ENCODE measurements at regions not wholly inside any gene's neighbourhood (a gene's known extent, or its start where the extent isn't known, plus 50 kb on each side); places are given as distances from the start of the nearest gene placed in this dataset.

- no peaks in the 10 kb centered on the region for H3K9me3 ChIP-seq (ENCODE audit: insufficient read depth, low read depth, low read length)
- peaks cover 4% of the 10 kb centered on the region for H3K27me3 Mint-ChIP-seq (ENCODE audit: low read depth, unreplicated experiment)
- no peak overlapping the region for H3K9ac ChIP-seq (ENCODE audit: low read length)
- no peak overlapping the region for H3K27ac Mint-ChIP-seq (ENCODE audit: unreplicated experiment)
- no peak overlapping the region for H3K4me3 ChIP-seq (ENCODE audit: insufficient read depth, low read depth, low read length)
- no peak overlapping the region for H3K4me3 Mint-ChIP-seq (ENCODE audit: unreplicated experiment)
- TF ChIP-seq, protein P1, sequence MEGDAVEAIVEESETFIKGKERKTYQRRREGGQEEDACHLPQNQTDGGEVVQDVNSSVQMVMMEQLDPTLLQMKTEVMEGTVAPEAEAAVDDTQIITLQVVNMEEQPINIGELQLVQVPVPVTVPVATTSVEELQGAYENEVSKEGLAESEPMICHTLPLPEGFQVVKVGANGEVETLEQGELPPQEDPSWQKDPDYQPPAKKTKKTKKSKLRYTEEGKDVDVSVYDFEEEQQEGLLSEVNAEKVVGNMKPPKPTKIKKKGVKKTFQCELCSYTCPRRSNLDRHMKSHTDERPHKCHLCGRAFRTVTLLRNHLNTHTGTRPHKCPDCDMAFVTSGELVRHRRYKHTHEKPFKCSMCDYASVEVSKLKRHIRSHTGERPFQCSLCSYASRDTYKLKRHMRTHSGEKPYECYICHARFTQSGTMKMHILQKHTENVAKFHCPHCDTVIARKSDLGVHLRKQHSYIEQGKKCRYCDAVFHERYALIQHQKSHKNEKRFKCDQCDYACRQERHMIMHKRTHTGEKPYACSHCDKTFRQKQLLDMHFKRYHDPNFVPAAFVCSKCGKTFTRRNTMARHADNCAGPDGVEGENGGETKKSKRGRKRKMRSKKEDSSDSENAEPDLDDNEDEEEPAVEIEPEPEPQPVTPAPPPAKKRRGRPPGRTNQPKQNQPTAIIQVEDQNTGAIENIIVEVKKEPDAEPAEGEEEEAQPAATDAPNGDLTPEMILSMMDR (IDR thresholded peaks at IDR 0.05; ENCODE audit: insufficient read depth, low read depth, low read length), result no peak
- no peak for TF ChIP-seq EZH2 (IDR thresholded peaks at IDR 0.05; ENCODE audit: insufficient read depth, low read length)
- H4K20me1 ChIP-seq (ENCODE audit: insufficient read depth, low read length), result no peaks in the 10 kb centered on the region
- H3K79me2 ChIP-seq (ENCODE audit: insufficient read depth, low read length), result no peaks in the 10 kb centered on the region
- no peak overlapping the region for H2AFZ ChIP-seq (ENCODE audit: low read depth, low read length)
- DNase-seq (ENCODE audit: low read depth) (no peak), FAIRE-seq (no peak)
- H3K9me3 Mint-ChIP-seq (ENCODE audit: unreplicated experiment), result no peaks in the 10 kb centered on the region
- no peaks in the 10 kb centered on the region for H3K27me3 ChIP-seq (ENCODE audit: insufficient read depth, low read length)
- no peaks in the 10 kb centered on the region for H3K4me1 Mint-ChIP-seq (ENCODE audit: low read depth, unreplicated experiment)
- H3K36me3 ChIP-seq (ENCODE audit: insufficient read depth, low read length), result no peaks in the 10 kb centered on the region
- H3K27ac ChIP-seq (ENCODE audit: low read depth, low read length), result no peak overlapping the region
- H3K36me3 Mint-ChIP-seq (ENCODE audit: low read depth, unreplicated experiment), result no peaks in the 10 kb centered on the region
- no peak overlapping the region for H3K4me2 ChIP-seq (ENCODE audit: low read length)
- H3K4me1 ChIP-seq (ENCODE audit: insufficient read depth, low read length), result no peaks in the 10 kb centered on the region
Measured at GRCh38 chr9:15081021-15081753, 171.0 kb upstream of the FREM1 start.

DNA sequence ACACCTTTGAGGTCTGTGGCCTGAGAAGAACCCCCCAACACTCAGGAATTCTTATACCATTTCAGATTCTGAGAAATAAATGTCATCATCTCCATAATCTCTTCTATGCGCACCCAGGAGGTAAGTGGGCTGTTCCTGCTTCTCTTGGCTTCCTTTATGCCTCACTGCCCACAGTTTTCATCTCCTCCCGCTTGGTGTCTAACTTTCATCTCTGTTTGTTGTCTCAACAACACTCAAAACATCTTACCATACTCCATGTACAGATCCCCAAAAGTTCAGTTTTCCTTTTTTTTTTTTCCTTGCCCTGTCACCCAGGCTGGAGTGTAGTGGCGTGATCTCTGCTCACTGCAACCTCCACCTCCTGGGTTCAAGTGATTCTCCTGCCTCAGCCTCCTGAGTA lies 170.2 kb upstream of the FREM1 start:
- Mint-ChIP-seq H3K27ac (ENCODE audit: unreplicated experiment) (no peak overlapping the region), H3K36me3 (ENCODE audit: low read depth, unreplicated experiment) (no peaks in the 10 kb centered on the region), H3K9me3 (ENCODE audit: unreplicated experiment) (peaks cover under 1% of the 10 kb centered on the region), H3K4me3 (ENCODE audit: unreplicated experiment) (no peak overlapping the region), H3K27me3 (ENCODE audit: low read depth, unreplicated experiment) (peaks cover 4% of the 10 kb centered on the region), H3K4me1 (ENCODE audit: low read depth, unreplicated experiment) (no peaks in the 10 kb centered on the region)
- Histone ChIP-seq H3K4me2 (ENCODE audit: low read length) (no peak overlapping the region), H4K20me1 (ENCODE audit: insufficient read depth, low read length) (no peaks in the 10 kb centered on the region), H3K27me3 (ENCODE audit: insufficient read depth, low read length) (no peaks in the 10 kb centered on the region), H3K9me3 (ENCODE audit: insufficient read depth, low read depth, low read length) (no peaks in the 10 kb centered on the region), H3K36me3 (ENCODE audit: insufficient read depth, low read length) (no peaks in the 10 kb centered on the region), H2AFZ (ENCODE audit: low read depth, low read length) (no peak overlapping the region), H3K9ac (ENCODE audit: low read length) (no peak overlapping the region), H3K79me2 (ENCODE audit: insufficient read depth, low read length) (no peaks in the 10 kb centered on the region), H3K4me1 (ENCODE audit: insufficient read depth, low read length) (no peaks in the 10 kb centered on the region), H3K27ac (ENCODE audit: low read depth, low read length) (no peak overlapping the region), H3K4me3 (ENCODE audit: insufficient read depth, low read depth, low read length) (no peak overlapping the region)
- DNase-seq (ENCODE audit: low read depth), result no peak
- FAIRE-seq, result no peak
- TF ChIP-seq EZH2 (IDR thresholded peaks at IDR 0.05; ENCODE audit: insufficient read depth, low read length), result no peak
- TF ChIP-seq, protein P1 (IDR thresholded peaks at IDR 0.05; ENCODE audit: insufficient read depth, low read depth, low read length), result no peak

- Histone ChIP-seq H3K27ac (ENCODE audit: low read depth, low read length) (no peak overlapping the region), H3K79me2 (ENCODE audit: insufficient read depth, low read length) (no peaks in the 10 kb centered on the region), H3K9me3 (ENCODE audit: insufficient read depth, low read depth, low read length) (no peaks in the 10 kb centered on the region), H2AFZ (ENCODE audit: low read depth, low read length) (no peak overlapping the region), H3K4me1 (ENCODE audit: insufficient read depth, low read length) (no peaks in the 10 kb centered on the region), H3K4me3 (ENCODE audit: insufficient read depth, low read depth, low read length) (no peak overlapping the region), H4K20me1 (ENCODE audit: insufficient read depth, low read length) (no peaks in the 10 kb centered on the region), H3K4me2 (ENCODE audit: low read length) (no peak overlapping the region), H3K27me3 (ENCODE audit: insufficient read depth, low read length) (no peaks in the 10 kb centered on the region), H3K36me3 (ENCODE audit: insufficient read depth, low read length) (no peaks in the 10 kb centered on the region), H3K9ac (ENCODE audit: low read length) (no peak overlapping the region)
- Mint-ChIP-seq H3K27me3 (ENCODE audit: low read depth, unreplicated experiment) (peaks cover 4% of the 10 kb centered on the region), H3K27ac (ENCODE audit: unreplicated experiment) (no peak overlapping the region), H3K4me3 (ENCODE audit: unreplicated experiment) (no peak overlapping the region), H3K36me3 (ENCODE audit: low read depth, unreplicated experiment) (no peaks in the 10 kb centered on the region), H3K9me3 (ENCODE audit: unreplicated experiment) (peaks cover 2% of the 10 kb centered on the region), H3K4me1 (ENCODE audit: low read depth, unreplicated experiment) (no peaks in the 10 kb centered on the region)
- DNase-seq (ENCODE audit: low read depth) (no peak), FAIRE-seq (no peak)
- TF ChIP-seq EZH2 (IDR thresholded peaks at IDR 0.05; ENCODE audit: insufficient read depth, low read length), result no peak
- TF ChIP-seq, protein P1 (IDR thresholded peaks at IDR 0.05; ENCODE audit: insufficient read depth, low read depth, low read length), result no peak
Measured at GRCh38 chr9:15079989-15080388, 169.8 kb upstream of the FREM1 start.
